Lung (tissue), 11 donors: ENCODE measurements at regions not wholly inside any gene's neighbourhood (a gene's known extent, or its start where the extent isn't known, plus 50 kb on each side); places are given as distances from the start of the nearest gene placed in this dataset.

Experiments used
- ATAC-seq: fragments of 200-7000 bp; cut with Tn5 transposase; one replicate; pipeline ENCODE4 v1.9.1; 2020; ENCODE audit warnings: moderate number of reproducible peaks; ENCODE audit not compliant: insufficient read depth, low FRiP score
- DNase-seq, 3 donors: peaks; one replicate each; pipeline ENCODE4 v3.0.0-alpha.2; 2013 to 2017
- H3K27ac ChIP-seq, 2 donors: one replicate each; pipeline ENCODE4 v1.5.1; 2013; ENCODE audit warnings: mild to moderate bottlenecking in 2 of 2, moderate library complexity in 2 of 2, control low read depth in 1 of 2, inconsistent platforms in 1 of 2, low read depth in 1 of 2, low read length in 1 of 2
- H3K27me3 ChIP-seq, 3 donors: one replicate each; pipeline ENCODE4 v1.5.1; 2013; ENCODE audit warnings: low read length in 2 of 3; ENCODE audit not compliant: control insufficient read depth in 3 of 3, insufficient read depth in 3 of 3
- H3K36me3 ChIP-seq, 4 donors: one replicate each; pipeline ENCODE4 v1.5.1; 2013; ENCODE audit warnings: low read length in 4 of 4, mild to moderate bottlenecking in 1 of 4, moderate library complexity in 1 of 4; ENCODE audit not compliant: control insufficient read depth in 4 of 4, insufficient read depth in 4 of 4
- H3K4me1 ChIP-seq, 5 donors: one replicate each; pipeline ENCODE4 v1.5.1; 2013; ENCODE audit warnings: low read length in 5 of 5, mild to moderate bottlenecking in 2 of 5, moderate library complexity in 1 of 5; ENCODE audit not compliant: control insufficient read depth in 5 of 5, insufficient read depth in 5 of 5
- H3K4me3 ChIP-seq: one replicate; pipeline ENCODE4 v1.5.1; 2013; ENCODE audit warnings: mild to moderate bottlenecking, control low read depth, moderate library complexity
- H3K9ac ChIP-seq, 2 donors: one replicate each; pipeline ENCODE4 v1.5.1; 2013; ENCODE audit warnings: low read length in 2 of 2, control low read depth in 1 of 2; ENCODE audit not compliant: insufficient read depth in 1 of 2
- H3K9me3 ChIP-seq, 4 donors: one replicate each; pipeline ENCODE4 v1.5.1; 2013; ENCODE audit warnings: low read length in 3 of 4, mild to moderate bottlenecking in 1 of 4, moderate library complexity in 1 of 4; ENCODE audit not compliant: control insufficient read depth in 4 of 4, insufficient read depth in 3 of 4
- CTCF ChIP-seq: IDR thresholded peaks from 2 replicates; pipeline ENCODE4 v1.5.1; 2012; ENCODE audit warnings: mild to moderate bottlenecking; ENCODE audit errors: control extremely low read depth, extremely low read depth
- WGBS, 2 donors: extraction: QIAGEN DNeasy Blood & Tissue Kit; methylation state at CpG; one replicate each; pipeline ENCODE4 v1.1.7; 2013; 5-methylcytosine and 5-hydroxymethylcytosine counted together
- donor health status: control.
- donor health status: control.
- donor health status: Bipolar disorder and iron deficiency.
- donor health status: healthy.
- donor health status: DM: yes; HTN: yes; CAD: no.

DNA sequence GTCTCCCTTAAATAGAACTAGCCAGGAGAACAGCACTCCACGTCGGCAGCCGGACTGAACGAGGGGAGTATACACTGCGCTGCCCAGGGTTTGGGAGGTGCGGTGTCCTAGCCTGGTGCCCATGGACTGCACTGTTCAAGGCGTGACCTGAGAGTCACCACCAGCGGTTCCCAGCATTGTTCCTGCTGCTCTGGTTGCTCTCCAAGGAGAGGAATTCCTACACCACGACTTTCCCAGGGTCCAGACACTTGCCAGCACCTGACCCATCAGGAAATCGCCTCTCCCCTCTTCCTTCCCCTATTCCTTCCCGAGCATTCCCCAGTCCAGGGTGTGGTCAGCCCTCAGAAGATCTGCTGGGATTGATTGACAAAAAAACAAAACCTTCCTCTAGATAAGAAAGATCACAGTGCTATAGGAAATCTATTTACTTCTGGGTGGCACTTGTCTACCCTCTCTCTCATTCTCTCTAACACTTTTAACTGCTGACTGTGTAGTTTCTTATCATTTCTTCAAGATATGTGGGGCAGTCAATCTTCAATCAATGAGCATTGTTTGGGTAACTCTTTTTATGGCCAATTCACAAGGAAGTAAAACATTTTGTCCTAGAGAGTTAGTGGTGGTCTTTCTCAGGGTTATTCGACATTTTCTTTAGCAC lies 297.8 kb upstream of the ACTBL2 start:
- 49 to 66% methylated on average over 12 of the region's 12 CpGs for WGBS, 2 donors
- Histone ChIP-seq H3K4me1 (peaks cover 4 to 40% (median 9%) of the 10 kb centered on the region in 5 donors), H3K27me3 (no peaks in the 10 kb centered on the region), H3K9ac (no peak overlapping the region), H3K4me3 (no peak overlapping the region), H3K36me3 (no peaks in the 10 kb centered on the region), H3K27ac (peak overlapping the region in 1 of 2 donors; percentile 40), H3K9me3 (no peaks in the 10 kb centered on the region)
- no peak for DNase-seq
- no peak for TF ChIP-seq CTCF
- no peak for ATAC-seq

DNA sequence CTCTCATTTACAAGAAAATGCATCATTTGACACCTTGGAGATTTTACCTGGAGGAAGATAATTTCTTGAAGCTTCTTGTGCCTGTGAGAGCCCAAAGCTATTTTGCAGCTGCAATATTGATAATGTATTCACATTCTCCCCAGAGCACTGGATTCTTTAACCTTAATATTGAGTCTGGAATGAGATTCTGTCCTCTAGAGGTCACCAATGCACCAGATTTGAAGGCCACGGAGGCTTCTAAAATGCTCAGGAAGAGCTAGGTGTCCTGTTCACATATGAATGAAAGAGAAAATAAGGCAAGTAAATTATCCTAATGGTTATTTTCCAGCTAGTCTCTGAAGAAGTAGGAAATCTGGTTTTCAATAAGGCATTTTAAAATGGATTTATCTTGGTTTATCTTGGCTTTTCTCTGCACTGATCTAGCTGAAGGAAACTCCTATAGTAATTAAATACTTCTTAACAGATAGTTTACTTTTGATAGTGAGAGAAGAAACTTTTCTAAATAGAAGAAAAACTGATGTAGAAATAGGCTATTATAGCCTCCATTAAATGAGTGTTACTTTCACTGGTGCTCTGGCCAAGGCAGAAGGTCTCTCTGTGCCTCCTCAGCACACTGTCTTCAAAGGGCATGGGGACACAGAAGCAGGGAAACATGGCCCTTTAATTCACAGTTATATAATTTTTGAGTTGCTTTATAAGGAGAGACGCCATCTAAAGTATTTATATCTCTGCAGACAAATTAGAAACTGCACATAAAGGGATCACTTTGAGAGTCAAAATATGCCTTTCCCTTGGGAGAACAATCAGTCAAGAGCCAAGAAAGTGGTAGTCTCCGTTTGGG lies 297.0 kb upstream of the ACTBL2 start:
- WGBS, 2 donors, result 23 to 48% methylated on average over 3 of the region's 3 CpGs
- Histone ChIP-seq H3K36me3 (no peaks in the 10 kb centered on the region), H3K27ac (no peak overlapping the region), H3K9ac (no peak overlapping the region), H3K27me3 (no peaks in the 10 kb centered on the region), H3K4me3 (no peak overlapping the region), H3K4me1 (peaks cover 4 to 40% (median 9%) of the 10 kb centered on the region in 5 donors), H3K9me3 (no peaks in the 10 kb centered on the region)
- TF ChIP-seq CTCF, result peak; percentile 38
- ATAC-seq (no peak), DNase-seq (peak; percentile 56 to 86 (median 85))

- H3K27ac ChIP-seq, result no peak overlapping the region
- DNase-seq, result peak; percentile 25 to 77 (median 66)
- no peak for TF ChIP-seq CTCF
- H3K27me3 ChIP-seq, result no peaks in the 10 kb centered on the region
- H3K4me3 ChIP-seq, result no peak overlapping the region
- 70 to 71% methylated on average over 1 of the region's 1 CpG for WGBS, 2 donors
- H3K4me1 ChIP-seq, result peaks cover 4 to 35% (median 6%) of the 10 kb centered on the region in 5 donors
- H3K9me3 ChIP-seq, result no peaks in the 10 kb centered on the region
- no peak for ATAC-seq
- H3K36me3 ChIP-seq, result no peaks in the 10 kb centered on the region
- H3K9ac ChIP-seq, result no peak overlapping the region
Measured at GRCh38 chr5:57778501-57779091, 296.0 kb upstream of the ACTBL2 start.
